Mucosa of rectum (tissue), 2 donors: ENCODE measurements at regions not wholly inside any gene's neighbourhood (a gene's known extent, or its start where the extent isn't known, plus 50 kb on each side); places are given as distances from the start of the nearest gene placed in this dataset.

Experiments used
- H3K27ac ChIP-seq, 2 donors: one replicate each; pipeline ENCODE4 v1.7.0; 2013; ENCODE audit warnings: inconsistent platforms in 2 of 2, low read depth in 2 of 2, low read length in 2 of 2
- H3K27me3 ChIP-seq, 2 donors: one replicate each; pipeline ENCODE4 v1.7.0; 2013; ENCODE audit warnings: low read length in 2 of 2; ENCODE audit not compliant: control insufficient read depth in 2 of 2, insufficient read depth in 2 of 2
- H3K36me3 ChIP-seq, 2 donors: one replicate each; pipeline ENCODE4 v1.7.0; 2013; ENCODE audit warnings: low read length in 2 of 2; ENCODE audit not compliant: control insufficient read depth in 2 of 2, insufficient read depth in 2 of 2
- H3K4me1 ChIP-seq, 2 donors: one replicate each; pipeline ENCODE4 v1.7.0; 2013; ENCODE audit warnings: low read length in 2 of 2, mild to moderate bottlenecking in 1 of 2; ENCODE audit not compliant: control insufficient read depth in 2 of 2, insufficient read depth in 2 of 2
- H3K4me3 ChIP-seq, 2 donors: one replicate each; pipeline ENCODE4 v1.7.0; 2013; ENCODE audit warnings: low read length in 2 of 2
- H3K9ac ChIP-seq, 2 donors: one replicate each; pipeline ENCODE4 v1.7.0; 2013; ENCODE audit warnings: low read length in 2 of 2, low read depth in 1 of 2, mild to moderate bottlenecking in 1 of 2
- H3K9me3 ChIP-seq, 2 donors: one replicate each; pipeline ENCODE4 v1.7.0; 2013; ENCODE audit warnings: low read length in 2 of 2; ENCODE audit not compliant: control insufficient read depth in 2 of 2
- donor health status: healthy.
- donor health status: Normal muscosa, but diverticular disease.

DNA sequence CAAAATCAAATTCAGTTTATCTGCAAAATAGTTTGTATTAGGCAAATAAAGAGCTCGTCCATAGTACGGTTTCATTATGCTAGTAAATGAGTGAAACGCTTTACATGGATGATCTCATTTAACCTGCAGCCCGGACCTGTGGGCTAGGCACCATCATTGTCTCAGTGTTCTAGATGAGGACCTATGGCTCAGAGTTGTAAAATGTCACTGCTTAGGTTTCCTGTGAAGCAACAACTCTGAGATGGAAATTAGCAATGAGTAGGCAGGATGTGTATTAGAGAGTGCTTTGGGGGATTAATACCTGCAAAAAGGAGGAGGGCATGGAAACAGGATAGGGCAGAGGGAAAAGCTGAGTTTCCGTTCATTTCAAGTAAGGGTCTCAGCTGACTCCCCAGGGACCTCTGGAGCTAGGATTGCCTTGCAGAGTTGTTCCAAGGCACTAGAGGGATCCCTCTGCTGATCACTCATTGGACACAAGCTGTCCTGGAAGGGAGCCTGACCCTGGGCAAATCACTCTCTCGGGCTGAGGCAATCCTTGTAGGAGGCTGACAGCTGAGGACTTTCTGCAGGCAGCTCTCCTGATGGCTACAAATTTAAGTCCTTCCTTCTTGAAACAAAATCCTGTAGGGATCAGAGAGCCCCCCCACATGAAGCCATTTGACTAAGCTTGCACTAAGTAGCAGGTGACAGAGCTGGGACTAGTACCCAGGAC is 58.8 kb upstream of the SIX2 start:
- Histone ChIP-seq H3K4me3 (no peak overlapping the region), H3K27me3 (no peaks in the 10 kb centered on the region), H3K9me3 (no peaks in the 10 kb centered on the region), H3K9ac (no peak overlapping the region), H3K27ac (no peak overlapping the region), H3K36me3 (no peaks in the 10 kb centered on the region), H3K4me1 (no peaks in the 10 kb centered on the region)
